Activated T-helper 2 cell treated with anti-CD3 and anti-CD28 coated beads, Interferon-gamma antibody, Interleukin-2, Interleukin-4, amounts not matched to agents 10 μg/mL and 5 μg/mL and 100 μg/mL, durations not matched to agents 14 hours and 24 hours and 36 hours (primary cell): ENCODE measurements at regions not wholly inside any gene's neighbourhood (a gene's known extent, or its start where the extent isn't known, plus 50 kb on each side); places are given as distances from the start of the nearest gene placed in this dataset.

Experiments
- DNase-seq: peaks from one replicate; pipeline ENCODE4 v3.0.0; 2021; ENCODE audit warnings: low spot score
- H3K27ac Mint-ChIP-seq: one replicate; pipeline ENCODE4 v1.8.0; 2021; ENCODE audit warnings: mixed read lengths
- H3K27me3 Mint-ChIP-seq: one replicate; pipeline ENCODE4 v1.8.0; 2021; ENCODE audit warnings: low read depth, mixed read lengths
- H3K36me3 Mint-ChIP-seq: one replicate; pipeline ENCODE4 v1.8.0; 2021; ENCODE audit warnings: low read depth, mixed read lengths
- H3K4me1 Mint-ChIP-seq: one replicate; pipeline ENCODE4 v1.8.0; 2021; ENCODE audit warnings: low read depth, mixed read lengths
- H3K4me3 Mint-ChIP-seq: one replicate; pipeline ENCODE4 v1.8.0; 2021; ENCODE audit warnings: low read depth, mild to moderate bottlenecking, moderate library complexity, mixed read lengths
- H3K9me3 Mint-ChIP-seq: one replicate; pipeline ENCODE4 v1.8.0; 2021; ENCODE audit warnings: mixed read lengths
- intact Hi-C: fragments of 100-400 bp; cut with micrococcal nuclease; formaldehyde crosslinking; loops from one replicate; pipeline ENCODE4 v1.15.1; 2023

GRCh38 chr6:22072949-22073348 lies 223.9 kb downstream of the PRL start:
- peaks cover 28% of the 10 kb centered on the region for H3K36me3 Mint-ChIP-seq
- DNase-seq: no peak
- no peak overlapping the region for H3K4me3 Mint-ChIP-seq
- H3K9me3 Mint-ChIP-seq: peaks cover 8% of the 10 kb centered on the region
- H3K27me3 Mint-ChIP-seq: no peaks in the 10 kb centered on the region
- H3K27ac Mint-ChIP-seq: no peak overlapping the region
- peaks cover 37% of the 10 kb centered on the region for H3K4me1 Mint-ChIP-seq
- intact Hi-C loops: no loop called here

GRCh38 chr6:22073516-22074198 lies 223.2 kb downstream of the PRL start:
- intact Hi-C loops: no loop called here
- Mint-ChIP-seq H3K27ac (no peak overlapping the region), H3K4me1 (peaks cover 31% of the 10 kb centered on the region)

GRCh38 chr6:22078288-22078687 lies 218.5 kb downstream of the PRL start:
- no peaks in the 10 kb centered on the region for H3K27me3 Mint-ChIP-seq
- H3K9me3 Mint-ChIP-seq: peaks cover 8% of the 10 kb centered on the region
- DNase-seq: no peak
- H3K4me3 Mint-ChIP-seq: no peak overlapping the region
- H3K36me3 Mint-ChIP-seq: peaks cover 12% of the 10 kb centered on the region
- intact Hi-C loops: no loop called here
- H3K4me1 Mint-ChIP-seq: peaks cover 2% of the 10 kb centered on the region
- no peak overlapping the region for H3K27ac Mint-ChIP-seq

More at GRCh38 chr6:22073516-22074198, 223.2 kb downstream of the PRL start:
- peaks cover 28% of the 10 kb centered on the region for H3K36me3 Mint-ChIP-seq
- peaks cover 8% of the 10 kb centered on the region for H3K9me3 Mint-ChIP-seq
- no peaks in the 10 kb centered on the region for H3K27me3 Mint-ChIP-seq
- no peak for DNase-seq
- no peak overlapping the region for H3K4me3 Mint-ChIP-seq

GRCh38 chr6:22078802-22079545 lies 217.9 kb downstream of the PRL start:
- peaks cover 2% of the 10 kb centered on the region for H3K27me3 Mint-ChIP-seq
- H3K4me1 Mint-ChIP-seq: no peaks in the 10 kb centered on the region
- H3K9me3 Mint-ChIP-seq: peaks cover 6% of the 10 kb centered on the region
- no peak overlapping the region for H3K4me3 Mint-ChIP-seq
- no peak overlapping the region for H3K27ac Mint-ChIP-seq
- H3K36me3 Mint-ChIP-seq: peaks cover 8% of the 10 kb centered on the region
- no peak for DNase-seq
- intact Hi-C loops: no loop called here

GRCh38 chr6:22079783-22080182 lies 217.1 kb downstream of the PRL start:
- H3K27me3 Mint-ChIP-seq: peaks cover 2% of the 10 kb centered on the region
- no peak overlapping the region for H3K4me3 Mint-ChIP-seq
- H3K27ac Mint-ChIP-seq: no peak overlapping the region
- DNase-seq: no peak
- intact Hi-C loops: no loop called here
- no peaks in the 10 kb centered on the region for H3K4me1 Mint-ChIP-seq
- peaks cover under 1% of the 10 kb centered on the region for H3K36me3 Mint-ChIP-seq
- H3K9me3 Mint-ChIP-seq: no peaks in the 10 kb centered on the region

GRCh38 chr6:22081709-22082108 lies 215.1 kb downstream of the PRL start:
- Mint-ChIP-seq H3K27ac (no peak overlapping the region), H3K4me3 (no peak overlapping the region), H3K36me3 (peaks cover 4% of the 10 kb centered on the region), H3K4me1 (no peaks in the 10 kb centered on the region), H3K27me3 (peaks cover 2% of the 10 kb centered on the region), H3K9me3 (peaks cover 11% of the 10 kb centered on the region)
- intact Hi-C loops: no loop called here
- DNase-seq: no peak

- Mint-ChIP-seq H3K4me3 (no peak overlapping the region), H3K4me1 (no peaks in the 10 kb centered on the region), H3K36me3 (peaks cover 4% of the 10 kb centered on the region), H3K27me3 (peaks cover 2% of the 10 kb centered on the region), H3K9me3 (peaks cover 11% of the 10 kb centered on the region), H3K27ac (no peak overlapping the region)
- intact Hi-C loops: no loop called here
- no peak for DNase-seq
These were observed 214.6 kb downstream of the PRL start for GRCh38 chr6:22082218-22082617.

GRCh38 chr6:22083119-22083518 lies 213.7 kb downstream of the PRL start:
- intact Hi-C loops: no loop called here
- H3K9me3 Mint-ChIP-seq: peaks cover 11% of the 10 kb centered on the region
- H3K27me3 Mint-ChIP-seq: peaks cover 2% of the 10 kb centered on the region
- H3K4me3 Mint-ChIP-seq: no peak overlapping the region
- DNase-seq: no peak
- peaks cover 4% of the 10 kb centered on the region for H3K36me3 Mint-ChIP-seq
- peaks cover 4% of the 10 kb centered on the region for H3K4me1 Mint-ChIP-seq
- no peak overlapping the region for H3K27ac Mint-ChIP-seq

- DNase-seq: no peak
- Mint-ChIP-seq H3K27me3 (peaks cover 2% of the 10 kb centered on the region), H3K4me3 (no peak overlapping the region), H3K4me1 (peaks cover 18% of the 10 kb centered on the region), H3K36me3 (peaks cover 4% of the 10 kb centered on the region), H3K9me3 (peaks cover 14% of the 10 kb centered on the region), H3K27ac (no peak overlapping the region)
- intact Hi-C loops: no loop called here
These were observed 208.7 kb downstream of the PRL start for GRCh38 chr6:22087960-22088706.

GRCh38 chr6:22091424-22091948 lies 205.3 kb downstream of the PRL start:
- no peak for DNase-seq
- Mint-ChIP-seq H3K27ac (peak overlapping the region; percentile 57), H3K36me3 (peaks cover 3% of the 10 kb centered on the region), H3K4me1 (peaks cover 18% of the 10 kb centered on the region), H3K27me3 (no peaks in the 10 kb centered on the region), H3K9me3 (peaks cover 3% of the 10 kb centered on the region), H3K4me3 (no peak overlapping the region)
- intact Hi-C loops: loop anchor here (1.0 kb wide), 2 partner anchors 23 to 27 kb away; no protein-coding TSS in a partner anchor

- no peak overlapping the region for H3K27ac Mint-ChIP-seq
- no peak for DNase-seq
- peaks cover 7% of the 10 kb centered on the region for H3K9me3 Mint-ChIP-seq
- no peaks in the 10 kb centered on the region for H3K27me3 Mint-ChIP-seq
- intact Hi-C loops: no loop called here
- peaks cover 13% of the 10 kb centered on the region for H3K4me1 Mint-ChIP-seq
- H3K4me3 Mint-ChIP-seq: no peak overlapping the region
- peaks cover 3% of the 10 kb centered on the region for H3K36me3 Mint-ChIP-seq
These were observed 201.0 kb downstream of the PRL start for GRCh38 chr6:22095836-22096235.

- Mint-ChIP-seq H3K9me3 (peaks cover 19% of the 10 kb centered on the region), H3K4me1 (peaks cover 17% of the 10 kb centered on the region), H3K36me3 (peaks cover 12% of the 10 kb centered on the region), H3K4me3 (no peak overlapping the region), H3K27ac (no peak overlapping the region), H3K27me3 (no peaks in the 10 kb centered on the region)
- DNase-seq: no peak
- intact Hi-C loops: no loop called here
These were observed 198.2 kb downstream of the PRL start for GRCh38 chr6:22098601-22099031.
